GM18870 (cell line): ENCODE measurements at regions not wholly inside any gene's neighbourhood (a gene's known extent, or its start where the extent isn't known, plus 50 kb on each side); places are given as distances from the start of the nearest gene placed in this dataset.

Experiments
- ATAC-seq: cut with Tn5 transposase; IDR thresholded peaks from one replicate; pipeline ENCODE4 v1.9.1; 2021; ENCODE audit warnings: moderate library complexity; ENCODE audit not compliant: unreplicated experiment

DNA sequence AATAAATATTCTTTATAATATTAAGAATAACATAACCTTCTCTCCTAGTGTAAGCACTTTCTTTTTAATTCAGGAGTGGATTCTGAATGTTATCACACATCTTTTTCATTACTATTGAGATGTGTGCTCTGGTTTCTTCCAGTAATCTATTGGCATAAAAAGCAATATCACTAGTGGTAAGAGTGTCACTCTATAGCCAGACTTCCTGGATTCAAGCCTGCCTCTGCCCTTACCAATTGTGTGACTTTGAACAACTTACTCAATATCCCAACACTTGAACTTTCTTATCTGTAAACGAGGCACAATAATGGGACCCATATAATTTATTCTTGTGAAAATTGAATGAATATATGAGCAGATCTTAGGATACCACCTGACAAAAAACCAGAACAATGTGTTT is 71.0 kb downstream of the SEM1 start:
- no peak for ATAC-seq

DNA sequence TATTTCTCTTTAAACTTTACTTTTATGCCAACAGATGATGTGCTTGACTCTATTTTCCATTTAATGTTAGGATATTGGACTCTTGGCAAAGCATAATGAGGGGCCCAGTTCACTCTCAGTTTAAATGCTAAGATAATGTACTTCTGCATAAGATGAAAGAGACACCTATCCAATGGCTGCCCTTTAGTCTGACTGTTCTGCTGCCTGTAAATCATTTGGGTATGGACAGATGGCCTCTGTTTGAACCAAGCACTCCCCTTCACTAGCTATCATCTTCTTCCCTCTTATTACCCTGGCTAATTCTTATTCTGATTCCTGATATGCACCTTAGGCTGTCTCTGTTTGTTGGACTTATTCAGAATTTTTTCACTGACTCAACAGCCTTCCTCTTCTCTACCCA is 72.1 kb downstream of the SEM1 start:
- no peak for ATAC-seq

DNA sequence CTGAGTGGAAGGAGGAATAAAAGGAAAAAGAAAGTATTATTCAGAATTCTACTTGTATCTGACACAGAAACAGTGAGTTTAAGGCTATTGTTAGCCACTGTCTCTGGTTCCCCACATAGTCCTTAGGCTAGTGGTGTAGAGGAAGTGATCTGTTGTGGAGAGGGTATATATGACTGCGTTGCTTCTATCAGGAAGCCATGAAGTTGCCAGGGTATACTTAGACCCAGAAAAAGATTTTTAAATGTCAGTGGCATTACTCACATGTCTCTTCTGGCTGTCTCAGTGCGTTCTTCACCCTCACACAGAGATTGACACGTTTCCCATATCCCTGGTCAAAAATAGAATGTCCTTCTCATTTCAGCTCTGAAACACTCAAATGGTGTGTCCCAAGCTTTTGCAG is 72.7 kb downstream of the SEM1 start:
- no peak for ATAC-seq

DNA sequence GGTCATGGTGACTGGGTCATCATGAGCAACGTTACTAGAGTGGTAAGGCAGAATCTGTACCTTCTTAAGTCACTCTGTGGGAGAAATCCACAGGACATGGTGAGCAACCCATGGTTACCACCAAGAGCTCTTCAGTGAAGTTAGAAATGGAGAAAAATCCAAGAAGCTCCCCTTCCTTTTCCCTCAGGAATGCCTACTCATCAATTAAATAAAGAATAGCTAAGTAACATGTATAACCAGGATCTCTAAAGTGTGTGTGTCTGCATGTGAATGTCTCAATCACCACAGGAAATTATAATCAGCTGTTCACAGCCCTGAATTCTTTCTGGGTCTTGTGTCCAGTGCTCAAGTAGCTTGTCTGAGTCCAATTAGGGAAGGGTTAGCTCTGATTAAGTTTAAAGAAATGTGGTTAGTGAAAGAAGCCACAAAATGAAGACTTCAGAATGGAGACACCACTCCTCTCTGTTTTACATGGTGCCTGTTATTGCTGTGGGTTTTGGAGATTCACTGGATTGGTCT is 73.2 kb downstream of the SEM1 start:
- no peak for ATAC-seq

DNA sequence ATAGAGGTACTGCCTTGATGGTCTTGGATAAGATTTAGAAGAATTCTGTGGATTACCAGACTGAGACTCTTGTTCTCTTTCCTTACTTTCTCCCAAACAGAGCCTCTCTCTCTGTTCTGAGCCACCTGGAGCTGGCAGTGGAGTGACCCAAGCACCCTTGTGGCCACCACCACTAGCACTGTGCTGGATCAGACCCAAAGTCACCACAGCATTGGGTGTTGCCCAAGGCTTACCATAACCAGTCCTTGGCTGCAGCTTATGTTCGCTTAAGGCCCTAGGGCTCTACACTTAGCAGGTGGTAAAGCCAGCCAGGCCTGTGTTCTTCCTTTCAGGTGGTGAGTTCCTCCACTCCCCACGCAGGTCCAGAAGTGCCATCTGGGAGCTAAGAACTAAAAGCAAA is 79.8 kb downstream of the SEM1 start:
- no peak for ATAC-seq

DNA sequence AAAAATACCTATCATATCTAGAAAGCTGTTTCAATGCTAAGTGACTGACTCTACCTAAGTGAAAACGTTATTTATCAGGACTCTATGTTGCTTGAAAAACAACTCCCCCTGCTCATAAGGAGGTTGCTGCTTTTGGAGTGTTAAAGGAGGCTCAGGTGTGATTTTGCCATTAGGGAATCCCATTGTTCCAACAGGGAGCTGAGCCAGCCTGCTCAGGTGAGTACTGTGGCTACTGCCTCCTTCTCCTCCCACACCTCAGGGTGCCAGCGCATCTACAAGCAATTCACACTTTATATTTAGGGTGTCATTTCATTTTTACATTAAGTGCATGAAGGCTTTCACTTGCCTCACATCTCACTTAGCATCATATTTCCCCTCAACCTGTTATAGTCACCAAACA is 84.7 kb downstream of the SEM1 start:
- ATAC-seq, result no peak

DNA sequence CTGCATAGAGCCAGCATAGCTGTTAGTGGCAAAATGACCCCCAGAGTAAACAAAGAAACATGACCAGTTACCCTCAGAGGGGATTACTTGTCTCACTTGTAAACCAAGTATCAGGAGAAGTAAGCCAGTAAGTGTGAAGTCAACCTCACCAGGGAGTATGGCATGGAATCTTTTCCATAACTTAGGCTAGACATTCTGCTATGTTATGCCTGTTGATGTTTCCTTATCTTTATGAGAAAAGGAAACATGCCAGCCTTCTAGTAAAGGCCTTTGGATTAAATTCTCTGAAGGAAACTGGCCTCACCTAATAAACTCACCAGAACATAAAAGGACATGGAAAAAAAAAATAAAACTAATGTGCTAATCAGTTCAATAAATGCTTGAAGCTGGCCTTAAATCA is 87.7 kb downstream of the SEM1 start:
- ATAC-seq, result no peak

DNA sequence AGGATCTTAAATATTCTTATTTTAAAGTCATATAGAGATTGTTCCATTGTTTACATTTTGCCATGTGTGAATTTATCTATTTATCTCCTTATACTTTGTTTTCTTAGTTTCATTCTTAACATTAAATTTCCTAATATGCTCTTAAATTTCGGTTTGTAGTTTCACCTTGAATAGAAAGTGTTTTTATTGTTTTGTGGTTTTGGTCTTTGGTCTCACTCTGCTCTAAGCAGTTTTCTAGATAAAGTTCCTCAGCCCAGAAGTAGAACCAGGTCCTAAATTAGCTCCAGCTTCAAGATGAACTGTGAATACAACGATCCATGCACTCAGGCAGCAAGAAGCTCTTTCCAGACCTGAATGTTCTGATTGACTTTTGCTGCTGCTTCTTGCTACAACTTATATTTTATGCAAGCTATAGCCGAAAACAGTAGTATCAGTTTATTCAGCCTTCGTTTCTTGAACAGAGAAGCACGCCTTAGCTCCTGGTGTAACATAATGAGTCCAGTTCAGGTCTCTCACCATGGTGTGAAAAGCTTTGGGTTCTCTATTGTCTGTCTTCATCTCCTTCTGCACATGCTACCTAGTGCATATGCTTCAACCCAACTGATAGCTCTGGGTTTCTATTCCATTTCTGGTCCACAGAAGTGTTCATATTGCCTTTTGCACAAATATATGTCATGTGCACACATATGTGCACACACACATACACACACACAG is 95.3 kb downstream of the SEM1 start:
- ATAC-seq, result peak; percentile 67

DNA sequence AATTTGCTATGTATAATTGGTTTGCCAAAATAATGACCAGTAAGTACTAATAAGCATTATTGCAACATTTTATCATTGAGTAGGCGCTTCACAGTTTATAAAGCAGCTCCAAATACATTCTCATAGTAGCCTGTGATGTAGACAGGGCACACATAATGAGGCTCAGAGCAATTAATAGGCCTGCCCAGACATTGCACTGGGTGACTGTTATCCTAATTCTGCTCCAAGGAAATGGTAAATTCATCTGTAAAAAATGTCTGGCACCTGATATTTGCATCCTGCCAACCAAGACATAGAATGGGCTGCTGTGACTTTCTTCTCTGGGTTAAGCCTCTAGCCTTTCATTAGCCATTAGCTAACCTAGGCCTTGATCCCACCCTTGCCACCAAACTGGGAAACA is 97.6 kb downstream of the SEM1 start:
- ATAC-seq, result no peak

DNA sequence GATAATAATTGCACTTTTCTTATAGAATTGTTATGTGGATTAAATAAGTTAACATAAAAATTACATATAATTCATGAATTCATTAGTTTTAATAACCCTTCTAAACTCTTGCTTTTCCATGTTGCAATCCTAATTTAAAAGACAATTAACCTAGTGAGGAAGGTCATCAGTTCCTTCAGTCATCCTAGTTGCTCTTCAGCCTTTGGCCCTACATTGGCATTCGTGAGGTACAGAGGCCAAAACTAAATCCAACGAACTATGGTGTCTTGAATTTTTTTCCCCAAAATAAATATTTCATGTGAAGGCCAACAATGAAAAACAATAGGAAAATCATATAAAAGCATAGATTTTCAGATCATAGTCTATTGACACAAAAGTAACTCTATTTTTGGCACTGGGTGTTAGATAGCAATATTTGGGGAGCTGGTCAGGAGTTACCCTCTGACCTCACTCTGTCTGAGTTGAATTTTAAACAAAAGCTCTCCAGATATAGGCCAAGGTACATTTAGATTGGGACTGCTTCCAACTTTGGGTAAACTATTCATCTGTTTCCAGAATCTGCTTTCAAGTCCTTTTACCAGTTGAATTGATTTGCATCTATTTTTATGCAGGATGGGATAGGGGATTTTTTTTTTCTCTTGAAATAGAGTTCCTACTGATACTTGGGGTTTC is 104.5 kb downstream of the SEM1 start:
- no peak for ATAC-seq

DNA sequence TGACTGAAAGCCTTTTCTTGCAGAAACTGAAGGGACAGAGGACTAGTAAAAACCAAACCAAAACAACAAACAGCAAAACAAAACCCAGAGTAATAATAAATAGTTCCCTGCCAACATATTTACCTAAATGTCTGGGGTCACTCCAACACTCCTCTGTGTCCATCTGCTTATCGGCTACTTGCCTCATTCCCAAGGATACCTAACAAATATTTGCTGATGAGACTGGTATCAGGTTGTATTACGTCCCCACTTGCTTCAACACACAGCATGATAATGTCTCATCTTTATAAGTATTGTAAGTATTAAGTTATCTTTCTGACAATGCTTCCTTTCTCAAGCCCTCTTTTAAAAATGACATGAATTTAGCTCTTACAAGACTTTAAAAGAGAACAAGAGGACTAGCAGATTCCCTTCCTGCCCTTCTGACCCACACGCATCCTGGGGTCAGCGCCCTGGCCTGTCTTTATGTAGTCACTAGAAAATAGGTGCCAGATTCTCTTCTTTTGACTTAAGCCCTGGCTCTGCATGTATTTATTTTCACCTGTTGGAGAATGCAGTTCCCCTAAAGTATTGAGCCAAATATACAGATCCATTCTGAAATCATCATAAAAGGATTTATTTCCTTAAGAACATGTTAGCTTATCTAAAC is 110.2 kb downstream of the SEM1 start:
- ATAC-seq, result no peak

DNA sequence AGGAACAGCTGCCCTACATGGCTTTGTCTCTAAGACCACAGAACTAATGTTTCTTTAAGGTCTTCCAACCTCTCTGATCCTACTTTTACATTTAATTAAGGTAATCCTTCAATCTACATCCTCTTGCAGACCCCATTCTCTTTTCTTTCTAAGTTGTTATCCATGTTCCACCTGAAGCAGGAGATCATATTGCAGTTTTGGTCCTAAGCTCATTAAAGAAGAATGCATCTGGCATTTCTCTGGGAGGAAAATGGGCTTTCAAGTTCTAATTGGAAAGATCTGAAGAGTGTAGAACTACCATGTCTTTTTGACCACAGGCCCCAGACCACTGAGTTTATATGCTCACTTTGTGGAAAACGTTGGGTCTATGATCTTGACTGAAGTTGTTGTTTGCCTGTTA is 111.2 kb downstream of the SEM1 start:
- no peak for ATAC-seq

DNA sequence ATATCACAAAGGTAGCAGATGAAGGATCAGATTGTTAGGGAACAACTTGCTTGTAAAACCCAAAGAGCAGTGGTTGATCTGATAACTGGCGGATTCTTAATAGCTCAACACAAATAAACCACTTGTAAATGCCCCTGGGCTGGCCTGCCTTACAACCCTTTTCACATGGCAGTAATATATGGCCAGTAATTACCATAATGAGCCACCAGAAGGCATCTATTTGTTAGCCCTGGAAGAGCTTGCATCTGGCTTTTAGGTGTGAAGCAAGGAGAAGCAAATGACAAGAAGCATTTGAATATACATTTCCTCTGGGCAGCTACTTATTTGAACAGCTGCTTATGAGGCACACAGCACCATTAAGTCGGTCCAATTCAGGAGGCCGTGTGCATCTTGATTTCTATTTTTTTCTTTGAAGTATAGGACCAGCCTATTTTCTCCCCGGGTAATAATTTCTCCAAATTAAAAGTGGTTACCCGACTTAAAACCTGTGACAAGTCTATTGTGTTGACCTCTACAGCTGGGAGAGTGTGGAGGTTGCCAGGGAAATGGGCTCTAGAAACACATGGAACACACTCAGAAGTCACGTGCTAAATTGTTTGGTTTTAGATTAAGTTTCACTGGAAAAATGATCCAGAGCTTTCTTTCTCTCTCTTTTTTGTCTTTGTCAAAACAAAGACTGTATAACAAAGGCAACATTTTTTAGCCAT is 113.4 kb downstream of the SEM1 start:
- no peak for ATAC-seq

DNA sequence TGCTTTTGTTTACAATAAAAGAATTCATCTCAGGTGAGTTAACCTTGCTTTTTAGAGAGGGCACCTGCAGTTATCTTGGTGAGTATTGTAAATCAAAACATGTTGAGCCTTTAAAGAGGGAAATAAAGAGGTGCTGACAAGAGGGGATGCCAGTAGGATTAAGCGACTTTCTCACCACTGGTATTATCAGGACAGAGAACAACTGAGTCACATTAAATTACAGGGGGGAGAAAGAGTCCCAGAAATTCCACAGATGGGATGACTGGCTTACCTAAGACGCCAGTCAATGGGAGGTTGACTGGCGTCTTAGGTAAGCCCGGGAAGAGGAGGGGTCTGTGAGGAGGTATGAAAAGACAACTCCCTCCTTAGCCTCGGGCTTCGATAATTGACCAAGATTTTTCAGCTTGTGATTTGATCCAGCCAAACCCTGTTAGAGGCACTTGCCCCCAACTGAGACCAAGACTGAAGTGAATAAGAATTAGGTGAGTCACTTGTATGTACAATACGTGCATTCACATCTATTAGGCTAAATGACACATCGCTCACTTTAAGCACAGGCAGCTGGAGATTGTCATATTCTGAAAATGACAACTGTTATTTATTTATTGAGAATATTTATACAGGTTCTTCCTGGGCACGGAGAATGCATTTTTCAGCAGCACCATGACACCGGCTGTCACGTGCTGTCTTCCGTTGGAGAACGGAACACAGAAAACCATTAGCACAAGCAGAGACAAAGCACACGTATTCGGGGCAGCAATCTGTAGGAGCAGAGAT is 117.6 kb downstream of the SEM1 start:
- no peak for ATAC-seq

DNA sequence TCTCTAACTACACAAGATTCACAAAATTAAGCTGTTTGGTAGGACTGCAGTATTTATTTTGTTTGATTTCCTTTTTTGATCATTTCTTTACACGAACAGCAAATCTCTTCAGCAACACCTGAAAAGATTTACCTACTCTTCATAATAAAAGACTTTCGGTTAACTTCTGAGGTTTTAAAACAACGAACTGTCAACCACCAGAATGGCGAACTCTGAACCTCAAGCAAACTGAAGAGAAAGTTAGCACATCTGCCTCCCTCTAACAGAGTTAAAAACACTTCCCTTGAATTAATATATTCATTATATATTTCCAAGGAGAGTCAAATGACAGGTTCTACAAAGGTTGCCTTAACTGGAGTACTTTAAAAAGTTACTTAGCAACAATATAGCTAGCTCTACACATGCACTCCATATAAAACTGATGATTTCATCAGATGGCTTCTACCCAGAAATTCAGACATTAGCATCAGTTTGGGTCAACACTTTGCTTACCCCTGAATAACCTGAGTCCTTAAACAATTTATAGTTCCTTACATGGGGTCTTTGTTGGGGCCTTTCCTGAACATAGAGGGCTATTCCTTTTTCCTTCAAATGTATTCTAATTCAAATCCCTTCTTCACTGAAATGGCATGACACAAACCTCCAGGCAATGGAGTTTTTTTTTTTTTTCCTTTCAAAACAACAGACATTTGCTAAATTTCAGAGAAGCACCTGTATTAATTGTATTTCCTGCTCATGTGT is 118.3 kb downstream of the SEM1 start:
- no peak for ATAC-seq

DNA sequence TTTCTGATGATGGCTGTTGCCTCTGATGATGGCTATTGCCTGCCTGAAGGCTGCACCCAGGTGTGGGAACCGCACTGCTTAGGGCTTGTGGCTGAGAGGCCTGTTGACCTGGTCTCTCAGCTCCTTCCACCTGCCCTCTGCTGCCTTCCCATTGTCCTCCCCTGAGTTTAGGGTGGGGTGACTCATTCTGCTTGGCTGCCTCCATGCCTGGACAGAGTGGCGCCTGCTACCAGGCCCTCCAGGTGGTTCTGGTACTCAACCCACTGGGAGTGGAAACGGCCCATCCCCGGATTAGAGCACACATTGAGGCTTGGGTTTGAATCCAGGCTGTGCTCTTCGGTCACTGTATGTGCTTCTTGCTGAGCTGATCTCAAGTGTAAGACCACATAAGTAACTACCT is 120.6 kb downstream of the SEM1 start:
- ATAC-seq, result no peak

DNA sequence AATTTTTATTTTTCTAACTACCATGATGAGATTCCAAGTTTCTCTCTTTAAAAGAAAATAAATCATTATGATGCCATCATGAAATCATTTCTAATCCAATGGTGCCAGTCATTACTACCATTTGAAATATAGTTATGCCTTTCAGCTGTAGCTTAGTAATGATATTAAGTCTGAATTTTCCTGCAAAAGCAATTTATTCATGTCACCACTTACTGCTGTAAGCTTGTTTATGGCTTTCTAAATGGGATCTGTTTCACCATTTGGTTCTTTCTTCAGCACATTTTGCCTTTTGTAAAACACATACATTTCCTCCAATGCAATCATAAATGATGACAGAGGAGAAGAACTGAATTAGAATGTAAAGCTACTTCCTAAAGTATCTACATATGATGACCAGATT is 130.5 kb downstream of the SEM1 start:
- no peak for ATAC-seq

DNA sequence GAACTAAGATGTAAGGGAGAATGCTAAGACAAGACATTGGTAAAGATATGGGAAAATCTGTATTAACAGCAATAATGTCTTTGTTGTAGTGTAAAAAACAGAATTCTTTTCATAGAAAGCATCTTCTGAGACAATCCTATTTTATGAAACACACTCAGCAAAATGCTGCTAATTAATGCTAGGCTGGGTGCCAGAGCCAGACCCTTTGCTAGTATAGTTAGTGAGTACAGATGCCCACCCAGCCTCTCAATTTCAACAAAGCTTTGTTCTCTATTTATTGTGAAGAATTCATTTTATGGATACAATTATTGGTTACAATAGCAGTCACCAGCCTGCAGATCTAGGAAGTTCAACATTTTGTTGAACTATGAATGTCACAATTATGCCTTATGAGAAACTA is 131.0 kb downstream of the SEM1 start:
- no peak for ATAC-seq

DNA sequence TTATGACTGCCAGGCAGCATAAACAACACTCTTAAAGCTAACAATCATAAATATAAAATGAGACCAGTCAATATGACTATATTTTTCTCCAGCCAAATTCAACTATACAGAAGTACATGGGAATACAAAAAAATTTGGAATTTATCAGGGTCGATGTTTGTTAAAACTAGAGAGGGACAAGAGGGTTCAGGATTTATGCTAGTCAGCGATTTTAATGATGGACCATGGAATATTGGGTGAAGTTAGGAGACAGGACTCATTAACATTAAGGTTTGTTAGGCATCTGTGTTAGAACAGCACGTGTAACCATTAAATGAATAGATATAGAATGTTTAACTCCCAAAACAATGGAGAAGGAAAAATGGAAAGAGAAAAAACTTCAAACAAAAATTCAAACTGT is 146.2 kb downstream of the SEM1 start:
- ATAC-seq, result no peak

DNA sequence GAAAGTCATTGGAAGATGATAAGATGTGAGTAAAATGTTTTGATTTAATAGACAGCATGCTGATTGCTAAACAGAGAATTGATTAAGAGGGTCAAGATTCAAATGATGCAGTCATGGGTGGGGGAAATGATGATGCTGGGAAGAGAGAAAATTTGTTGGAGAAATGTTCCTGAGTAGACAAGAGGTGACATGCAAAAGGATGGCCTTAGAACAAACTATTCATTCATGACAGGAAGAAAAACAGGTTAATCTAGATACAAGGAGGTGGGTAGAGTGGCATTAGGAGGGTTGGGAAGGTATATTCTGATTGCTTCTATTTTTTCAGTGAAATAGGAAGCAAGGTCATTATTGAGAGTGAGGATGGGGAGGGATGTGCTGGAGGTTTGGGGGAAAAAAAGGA is 146.7 kb downstream of the SEM1 start:
- no peak for ATAC-seq
